ENCODE measurements at regions not wholly inside any gene's neighbourhood (a gene's known extent, or its start where the extent isn't known, plus 50 kb on each side); places are given as distances from the start of the nearest gene placed in this dataset.

GRCh38 chr3:34948517-34948916, 690.8 kb upstream of the ARPP21 start:
- Histone ChIP-seq H3K27me3 (ENCODE audit: low read depth, low read length) (no peaks in the 10 kb centered on the region), H3K4me1 (ENCODE audit: low read length) (no peaks in the 10 kb centered on the region), H4K20me1 (ENCODE audit: insufficient read depth, low read length) (no peaks in the 10 kb centered on the region), H3K79me2 (ENCODE audit: low read length) (no peaks in the 10 kb centered on the region), H2AFZ (ENCODE audit: low read depth, low read length) (no peak overlapping the region), H3K4me2 (ENCODE audit: low read length) (no peak overlapping the region), H3K9me3 (ENCODE audit: insufficient read depth, low read length) (no peaks in the 10 kb centered on the region), H3K36me3 (replicated peaks; ENCODE audit: low read depth, low read length) (no peaks in the 10 kb centered on the region), H3K27ac (ENCODE audit: low read length) (no peak overlapping the region), H3K9ac (ENCODE audit: low read length) (no peak overlapping the region), H3K4me3 (ENCODE audit: low read length) (no peak overlapping the region)
- TF ChIP-seq EZH2phosphoT487 (IDR thresholded peaks at IDR 0.05; ENCODE audit: low read depth) (no peak), CTCF (IDR thresholded peaks at IDR 0.05; ENCODE audit: low read depth, low read length) (no peak)

- Histone ChIP-seq H3K4me1 (ENCODE audit: low read length) (no peaks in the 10 kb centered on the region), H3K4me3 (ENCODE audit: low read length) (no peak overlapping the region), H4K20me1 (ENCODE audit: insufficient read depth, low read length) (no peaks in the 10 kb centered on the region), H3K79me2 (ENCODE audit: low read length) (no peaks in the 10 kb centered on the region), H3K27ac (ENCODE audit: low read length) (no peak overlapping the region), H2AFZ (ENCODE audit: low read depth, low read length) (no peak overlapping the region), H3K9me3 (ENCODE audit: insufficient read depth, low read length) (no peaks in the 10 kb centered on the region), H3K9ac (ENCODE audit: low read length) (no peak overlapping the region), H3K4me2 (ENCODE audit: low read length) (no peak overlapping the region), H3K27me3 (ENCODE audit: low read depth, low read length) (no peaks in the 10 kb centered on the region), H3K36me3 (replicated peaks; ENCODE audit: low read depth, low read length) (no peaks in the 10 kb centered on the region)
- no peak for TF ChIP-seq CTCF (IDR thresholded peaks at IDR 0.05; ENCODE audit: low read depth, low read length)
- no peak for TF ChIP-seq EZH2phosphoT487 (IDR thresholded peaks at IDR 0.05; ENCODE audit: low read depth)
Observed at GRCh38 chr3:34955680-34956079, 683.6 kb upstream of the ARPP21 start.

GRCh38 chr3:34956511-34956910, 682.8 kb upstream of the ARPP21 start:
- Histone ChIP-seq H3K27ac (ENCODE audit: low read length) (no peak overlapping the region), H3K9me3 (ENCODE audit: insufficient read depth, low read length) (no peaks in the 10 kb centered on the region)

GRCh38 chr3:34957677-34958076, 681.6 kb upstream of the ARPP21 start:
- Histone ChIP-seq H3K9ac (ENCODE audit: low read length) (no peak overlapping the region), H3K36me3 (replicated peaks; ENCODE audit: low read depth, low read length) (no peaks in the 10 kb centered on the region), H3K4me2 (ENCODE audit: low read length) (no peak overlapping the region), H4K20me1 (ENCODE audit: insufficient read depth, low read length) (no peaks in the 10 kb centered on the region), H3K4me1 (ENCODE audit: low read length) (no peaks in the 10 kb centered on the region), H3K4me3 (ENCODE audit: low read length) (no peak overlapping the region), H3K27ac (ENCODE audit: low read length) (no peak overlapping the region), H3K79me2 (ENCODE audit: low read length) (no peaks in the 10 kb centered on the region), H3K9me3 (ENCODE audit: insufficient read depth, low read length) (no peaks in the 10 kb centered on the region), H3K27me3 (ENCODE audit: low read depth, low read length) (no peaks in the 10 kb centered on the region), H2AFZ (ENCODE audit: low read depth, low read length) (no peak overlapping the region)
- TF ChIP-seq CTCF (IDR thresholded peaks at IDR 0.05; ENCODE audit: low read depth, low read length) = no peak

More at GRCh38 chr3:34956511-34956910, 682.8 kb upstream of the ARPP21 start:
- H3K27me3 ChIP-seq (ENCODE audit: low read depth, low read length) = no peaks in the 10 kb centered on the region
- H3K79me2 ChIP-seq (ENCODE audit: low read length) = no peaks in the 10 kb centered on the region
- H3K4me3 ChIP-seq (ENCODE audit: low read length) = no peak overlapping the region
- H3K36me3 ChIP-seq (replicated peaks; ENCODE audit: low read depth, low read length) = no peaks in the 10 kb centered on the region
- no peak for TF ChIP-seq EZH2phosphoT487 (IDR thresholded peaks at IDR 0.05; ENCODE audit: low read depth)
- TF ChIP-seq CTCF (IDR thresholded peaks at IDR 0.05; ENCODE audit: low read depth, low read length) = no peak
- H4K20me1 ChIP-seq (ENCODE audit: insufficient read depth, low read length) = no peaks in the 10 kb centered on the region
- H3K4me1 ChIP-seq (ENCODE audit: low read length) = no peaks in the 10 kb centered on the region
- no peak overlapping the region for H3K4me2 ChIP-seq (ENCODE audit: low read length)
- no peak overlapping the region for H3K9ac ChIP-seq (ENCODE audit: low read length)
- no peak overlapping the region for H2AFZ ChIP-seq (ENCODE audit: low read depth, low read length)
